IMR-90 (cell line): ENCODE measurements at regions not wholly inside any gene's neighbourhood (a gene's known extent, or its start where the extent isn't known, plus 50 kb on each side); places are given as distances from the start of the nearest gene placed in this dataset.

Experiments
- ATAC-seq: fragments of 200-7000 bp; cut with Tn5 transposase; 2 replicates; pipeline ENCODE4 v1.9.1; 2020; ENCODE audit warnings: low read depth, mild to moderate bottlenecking, moderate library complexity
- BruUV-seq: library from RNA; stranded (reverse); fragments of 400-500 nt; replicated peaks from 2 replicates; lab custom pipeline; 2021; lab: Mats Ljungman, UMichigan
- CTCF ChIA-PET: fragments of 300-600 bp; formaldehyde crosslinking; extraction: SDS; loops from one replicate; lab custom pipeline; 2021; ENCODE audit warnings: antibody characterized with exemption; lab: Yijun Ruan, JAX
- POLR2A ChIA-PET: fragments of 300-600 bp; sonication (Branson Sonifier 250); formaldehyde crosslinking; loops from one replicate; lab custom pipeline; 2022; ENCODE audit warnings: antibody characterized with exemption; ENCODE audit not compliant: unreplicated experiment; lab: Charles Lee
- DNase-seq: peaks from one replicate; pipeline ENCODE4 v3.0.0; 2013
- H2AFZ ChIP-seq: replicated peaks from 2 replicates; pipeline ENCODE3; 2013; ENCODE audit warnings: low read length, mild to moderate bottlenecking; ENCODE audit not compliant: poor library complexity
- H2AK5ac ChIP-seq: 2 replicates; pipeline ENCODE4 v1.6.1; 2013; ENCODE audit warnings: low read depth, low read length, inconsistent platforms
- H2AK9ac ChIP-seq: replicated peaks from 2 replicates; pipeline ENCODE3; 2013; ENCODE audit warnings: mild to moderate bottlenecking, low read depth, low read length, moderate library complexity; ENCODE audit not compliant: poor library complexity
- H2BK120ac ChIP-seq: 2 replicates; pipeline ENCODE4 v1.6.1; 2013; ENCODE audit warnings: low read depth, low read length, inconsistent platforms
- H2BK15ac ChIP-seq: 3 replicates; pipeline ENCODE4 v1.6.1; 2013; ENCODE audit warnings: low read depth, low read length, inconsistent platforms
- H2BK20ac ChIP-seq: 2 replicates; pipeline ENCODE4 v1.6.1; 2013; ENCODE audit warnings: low read depth, mild to moderate bottlenecking, inconsistent platforms, low read length, moderate library complexity
- H2BK5ac ChIP-seq: 2 replicates; pipeline ENCODE4 v1.6.1; 2013; ENCODE audit warnings: mild to moderate bottlenecking, low read depth, low read length, inconsistent platforms; ENCODE audit not compliant: poor library complexity, severe bottlenecking
- H3K14ac ChIP-seq: replicated peaks from 2 replicates; pipeline ENCODE4 v1.6.1; 2013; ENCODE audit warnings: low read depth, low read length, inconsistent platforms
- H3K18ac ChIP-seq: 2 replicates; pipeline ENCODE4 v1.6.1; 2013; ENCODE audit warnings: low read depth, low read length, control low read depth
- H3K23ac ChIP-seq: 2 replicates; pipeline ENCODE4 v1.6.1; 2013; ENCODE audit warnings: low read depth, low read length, inconsistent platforms
- H3K27ac ChIP-seq: 2 replicates; pipeline ENCODE4 v1.5.1; 2013; ENCODE audit warnings: mild to moderate bottlenecking, control low read depth, low read length; ENCODE audit not compliant: insufficient read depth
- H3K27me3 ChIP-seq: 2 replicates; pipeline ENCODE4 v1.6.1; 2013; ENCODE audit warnings: low read length; ENCODE audit not compliant: control insufficient read depth, insufficient read depth
- H3K36me3 ChIP-seq: 2 replicates; pipeline ENCODE4 v1.6.1; 2013; ENCODE audit warnings: low read length, mixed read lengths; ENCODE audit not compliant: control insufficient read depth, insufficient read depth
- H3K4ac ChIP-seq: 2 replicates; pipeline ENCODE4 v1.6.1; 2013; ENCODE audit warnings: low read depth, low read length, inconsistent platforms
- H3K4me1 ChIP-seq: 2 replicates; pipeline ENCODE4 v1.6.1; 2013; ENCODE audit warnings: low read length, mixed read lengths; ENCODE audit not compliant: control insufficient read depth, insufficient read depth
- H3K4me2 ChIP-seq: 2 replicates; pipeline ENCODE4 v1.6.1; 2013; ENCODE audit warnings: low read depth, mild to moderate bottlenecking, control low read depth, low read length, moderate library complexity
- H3K4me3 ChIP-seq: 2 replicates; pipeline ENCODE4 v1.5.1; 2013; ENCODE audit warnings: low read depth, mild to moderate bottlenecking, control low read depth, low read length, moderate library complexity; ENCODE audit not compliant: insufficient read depth
- H3K56ac ChIP-seq: 2 replicates; pipeline ENCODE4 v1.6.1; 2013; ENCODE audit warnings: low read length, inconsistent platforms; ENCODE audit not compliant: insufficient read depth; ENCODE audit errors: extremely low read depth
- H3K79me1 ChIP-seq, 2 experiments: 2 replicates each; pipeline ENCODE4 v1.6.1; 2013; ENCODE audit warnings: low read length in 2 of 2, inconsistent platforms in 1 of 2, low read depth in 1 of 2
- H3K9ac ChIP-seq: 2 replicates; pipeline ENCODE4 v1.6.1; 2013; ENCODE audit warnings: low read depth, low read length, control low read depth
- H3K9me1 ChIP-seq: 2 replicates; pipeline ENCODE4 v1.6.1; 2013; ENCODE audit warnings: low read length, inconsistent platforms; ENCODE audit not compliant: insufficient read depth
- H3K9me3 ChIP-seq: 2 replicates; pipeline ENCODE4 v1.6.1; 2013; ENCODE audit warnings: low read length; ENCODE audit not compliant: control insufficient read depth, insufficient read depth
- H4K20me1 ChIP-seq: 2 replicates; pipeline ENCODE4 v1.6.1; 2013; ENCODE audit warnings: low read length, inconsistent platforms; ENCODE audit not compliant: insufficient read depth
- H4K5ac ChIP-seq: 2 replicates; pipeline ENCODE4 v1.6.1; 2013; ENCODE audit warnings: mild to moderate bottlenecking, low read depth, low read length, control low read depth
- H4K8ac ChIP-seq, 2 experiments: 2 replicates each; pipeline ENCODE4 v1.6.1; 2013; ENCODE audit warnings: low read depth in 2 of 2, low read length in 2 of 2, control low read depth in 1 of 2, inconsistent platforms in 1 of 2
- H4K91ac ChIP-seq: 2 replicates; pipeline ENCODE4 v1.6.1; 2013; ENCODE audit warnings: low read depth, low read length, inconsistent platforms; ENCODE audit not compliant: insufficient read depth
- BHLHE40 ChIP-seq: fragments of 150-350 bp; IDR thresholded peaks from 2 replicates; pipeline ENCODE4 v1.6.1; 2016; ENCODE audit warnings: mild to moderate bottlenecking, low read depth, low read length
- CEBPB ChIP-seq: IDR thresholded peaks from 2 replicates; pipeline ENCODE4 v1.6.1; 2012; ENCODE audit warnings: low read depth, low read length, improper control_type of control experiment
- ELK1 ChIP-seq: fragments of 150-350 bp; IDR thresholded peaks from 2 replicates; pipeline ENCODE4 v1.6.1; 2016; ENCODE audit warnings: low read depth, mild to moderate bottlenecking, low read length, moderate library complexity, borderline replicate concordance
- FOS ChIP-seq: fragments of 150-350 bp; IDR thresholded peaks from 2 replicates; pipeline ENCODE4 v1.6.1; 2016; ENCODE audit warnings: low read depth, low read length
- MAFK ChIP-seq: IDR thresholded peaks from 2 replicates; pipeline ENCODE4 v1.6.1; 2012; ENCODE audit warnings: low read depth, low read length, improper control_type of control experiment
- MAZ ChIP-seq: IDR thresholded peaks from 2 replicates; pipeline ENCODE4 v1.6.1; 2012; ENCODE audit warnings: low read depth, mild to moderate bottlenecking, low read length, improper control_type of control experiment, moderate library complexity, borderline replicate concordance
- MXI1 ChIP-seq: IDR thresholded peaks from 2 replicates; pipeline ENCODE4 v1.6.1; 2012; ENCODE audit warnings: low read depth, mild to moderate bottlenecking, low read length, moderate library complexity, borderline replicate concordance
- NFE2L2 ChIP-seq: fragments of 150-350 bp; IDR thresholded peaks from 2 replicates; pipeline ENCODE4 v1.6.1; 2016; ENCODE audit warnings: low read depth, mild to moderate bottlenecking, low read length
- POLR2A ChIP-seq: IDR thresholded peaks from 2 replicates; pipeline ENCODE4 v1.6.1; 2012; ENCODE audit warnings: mild to moderate bottlenecking, low read depth, low read length
- RAD21 ChIP-seq: IDR thresholded peaks from 2 replicates; pipeline ENCODE4 v1.6.1; 2012; ENCODE audit warnings: low read length, improper control_type of control experiment
- RCOR1 ChIP-seq: IDR thresholded peaks from 2 replicates; pipeline ENCODE4 v1.6.1; 2012; ENCODE audit warnings: mild to moderate bottlenecking, low read length, improper control_type of control experiment; ENCODE audit not compliant: insufficient replicate concordance
- RFX5 ChIP-seq: IDR thresholded peaks from 2 replicates; pipeline ENCODE4 v1.8.0; 2012; ENCODE audit warnings: low read depth, mild to moderate bottlenecking, low read length, moderate library complexity
- USF2 ChIP-seq: fragments of 150-350 bp; IDR thresholded peaks from 2 replicates; pipeline ENCODE4 v1.6.1; 2017; ENCODE audit warnings: mild to moderate bottlenecking, antibody characterized with exemption, low read length, low read depth
- dilution Hi-C: fragments of 300-500 bp; cut with HindIII; formaldehyde crosslinking; loops from one replicate; pipeline ENCODE4 v1.14.3; 2018; ENCODE audit warnings: low sequenced_read_pairs; ENCODE audit not compliant: unreplicated experiment
- in situ Hi-C: fragments of 300-500 bp; cut with MboI; formaldehyde crosslinking; loops from 3 replicates; pipeline ENCODE4 v1.14.3; 2019; ENCODE audit warnings: low sequenced_read_pairs, inconsistent platforms, mixed read lengths
- intact Hi-C: fragments of 100-400 bp; cut with micrococcal nuclease; formaldehyde crosslinking; loops from 2 replicates; pipeline ENCODE4 v1.10.0; 2022

GRCh38 chr11:37282367-37282766 is 684.3 kb upstream of the RAG2 start:
- BruUV-seq = no TSS peak
- in situ Hi-C loops = no loop called here
- H3K14ac ChIP-seq = no peak overlapping the region
- H2AFZ ChIP-seq = no peak overlapping the region
- H2BK5ac ChIP-seq = no peak overlapping the region
- no peak overlapping the region for H4K8ac ChIP-seq
- H2BK120ac ChIP-seq = no peak overlapping the region
- H3K9ac ChIP-seq = no peak overlapping the region
- dilution Hi-C loops = no loop called here
- no peak overlapping the region for H2AK9ac ChIP-seq
- no peak overlapping the region for H3K56ac ChIP-seq
- H2AK5ac ChIP-seq = no peak overlapping the region
- no peak overlapping the region for H2BK15ac ChIP-seq
- no peak overlapping the region for H3K18ac ChIP-seq
- H4K5ac ChIP-seq = no peak overlapping the region
- H3K4ac ChIP-seq = no peak overlapping the region
- ChIA-PET POLR2A (no interaction called here), CTCF (no interaction called here)
- H3K9me3 ChIP-seq = no peaks in the 10 kb centered on the region
- no peak overlapping the region for H3K4me2 ChIP-seq
- no peaks in the 10 kb centered on the region for H3K4me1 ChIP-seq
- H3K9me1 ChIP-seq = no peaks in the 10 kb centered on the region
- no peak for TF ChIP-seq RCOR1
- TF ChIP-seq BHLHE40 = no peak
- TF ChIP-seq MXI1 = no peak
- TF ChIP-seq USF2 = no peak
- TF ChIP-seq MAZ = no peak
- TF ChIP-seq NFE2L2 = no peak
- no peak for TF ChIP-seq RFX5
- TF ChIP-seq POLR2A = no peak
- no peak for TF ChIP-seq MAFK
- no peak for TF ChIP-seq RAD21
- TF ChIP-seq CEBPB = no peak
- TF ChIP-seq FOS = no peak
- TF ChIP-seq ELK1 = no peak
- H3K27me3 ChIP-seq = no peaks in the 10 kb centered on the region
- no peak overlapping the region for H4K91ac ChIP-seq
- no peak overlapping the region for H3K4me3 ChIP-seq
- ATAC-seq (no peak), DNase-seq (no peak)
- no peak overlapping the region for H3K23ac ChIP-seq
- H2BK20ac ChIP-seq = no peak overlapping the region
- intact Hi-C loops = no loop called here
- no peak overlapping the region for H3K27ac ChIP-seq
- no peaks in the 10 kb centered on the region for H4K20me1 ChIP-seq
- no peaks in the 10 kb centered on the region for H3K79me1 ChIP-seq
- no peaks in the 10 kb centered on the region for H3K36me3 ChIP-seq
